SK-N-SH (cell line): ENCODE measurements at regions not wholly inside any gene's neighbourhood (a gene's known extent, or its start where the extent isn't known, plus 50 kb on each side); places are given as distances from the start of the nearest gene placed in this dataset.

Experiments
- CTCF ChIA-PET: fragments of 300-600, 350-600 bp; formaldehyde crosslinking; extraction: SDS; loops from one replicate; lab custom pipeline; 2021; lab: Yijun Ruan, JAX
- POLR2A ChIA-PET: fragments of 350-600 bp; sonication (Branson Sonifier 250); formaldehyde crosslinking; extraction: SDS; loops from one replicate; lab custom pipeline; 2020; ENCODE audit warnings: antibody characterized with exemption, inconsistent platforms; lab: Yijun Ruan, JAX
- DNase-seq: peaks from one replicate; pipeline ENCODE4 v3.0.0; 2012
- H2AFZ ChIP-seq: fragments of 200-600 bp; sonication (generic); 2 replicates; pipeline ENCODE4 v1.8.1; 2016; ENCODE audit warnings: antibody characterized with exemption, mild to moderate bottlenecking, low read depth
- H3F3A ChIP-seq: fragments of 200-600 bp; sonication (generic); replicated peaks from 2 replicates; pipeline ENCODE3; 2016; ENCODE audit warnings: antibody characterized with exemption, mild to moderate bottlenecking; ENCODE audit not compliant: insufficient read depth
- H3K27ac ChIP-seq, 2 experiments: fragments of 200-500 bp in 1 of 2; fragments of 200-600 bp in 1 of 2; sonication (Bioruptor generic) in 1 of 2; sonication (generic), shearing (Covaris generic) in 1 of 2; 2 replicates each; pipeline versions ENCODE4 v1.5.1 to v1.6.1; 2014 to 2016; ENCODE audit warnings: low read depth in 2 of 2, inconsistent platforms in 1 of 2, low read length in 1 of 2, mild to moderate bottlenecking in 1 of 2, mixed read lengths in 1 of 2
- H3K27me3 ChIP-seq: fragments of 200-600 bp; sonication (generic), shearing (Covaris generic); 2 replicates; pipeline ENCODE4 v1.6.1; 2016; ENCODE audit warnings: mixed run types; ENCODE audit not compliant: insufficient read depth
- H3K36me3 ChIP-seq, 2 experiments: fragments of 200-500 bp in 1 of 2; fragments of 200-600 bp in 1 of 2; sonication (Bioruptor generic) in 1 of 2; sonication (generic) in 1 of 2; replicated peaks in 1 of 2; 2 replicates each; pipeline versions ENCODE3 to v1.5.1; 2014 to 2016; ENCODE audit warnings: low read length in 1 of 2, mild to moderate bottlenecking in 1 of 2; ENCODE audit not compliant: insufficient read depth in 2 of 2, control insufficient read depth in 1 of 2
- H3K4me1 ChIP-seq, 2 experiments: fragments of 200-500 bp in 1 of 2; fragments of 200-600 bp in 1 of 2; sonication (Bioruptor generic) in 1 of 2; sonication (generic), shearing (Covaris generic) in 1 of 2; 2 replicates each; pipeline versions ENCODE4 v1.5.1 to v1.6.1; 2014 to 2016; ENCODE audit warnings: low read depth in 1 of 2, low read length in 1 of 2, mixed run types in 1 of 2; ENCODE audit not compliant: insufficient read depth in 2 of 2, control insufficient read depth in 1 of 2
- H3K4me2 ChIP-seq: fragments of 200-600 bp; sonication (generic), shearing (Covaris generic); 2 replicates; pipeline ENCODE4 v1.6.1; 2017; ENCODE audit warnings: mixed run types
- H3K4me3 ChIP-seq, 2 experiments: fragments of 200-500 bp in 1 of 2; fragments of 200-600 bp in 1 of 2; sonication (Bioruptor generic) in 1 of 2; sonication (generic), shearing (Covaris generic) in 1 of 2; 2 replicates each; pipeline versions ENCODE4 v1.5.1 to v1.8.1; 2014 to 2016; ENCODE audit warnings: low read depth in 2 of 2, inconsistent platforms in 1 of 2, low read length in 1 of 2, mild to moderate bottlenecking in 1 of 2, mixed read lengths in 1 of 2, moderate library complexity in 1 of 2
- H3K79me2 ChIP-seq: fragments of 200-600 bp; sonication (generic); 2 replicates; pipeline ENCODE4 v1.8.1; 2017; ENCODE audit warnings: mild to moderate bottlenecking; ENCODE audit not compliant: insufficient read depth
- H3K9ac ChIP-seq: fragments of 200-600 bp; sonication (generic); 2 replicates; pipeline ENCODE4 v1.6.1; 2017; ENCODE audit warnings: mixed run types
- H3K9me2 ChIP-seq: fragments of 200-600 bp; sonication (generic); 2 replicates; pipeline ENCODE4 v1.6.1; 2017; ENCODE audit warnings: mixed run types
- H3K9me3 ChIP-seq: fragments of 200-600 bp; sonication (generic); 2 replicates; pipeline ENCODE4 v1.6.1; 2017; ENCODE audit warnings: mixed run types, mild to moderate bottlenecking, moderate library complexity
- H4K20me1 ChIP-seq: fragments of 200-600 bp; sonication (generic); 2 replicates; pipeline ENCODE4 v1.6.1; 2017; ENCODE audit warnings: mild to moderate bottlenecking, mixed run types; ENCODE audit not compliant: insufficient read depth
- ELF1 ChIP-seq: IDR thresholded peaks from 2 replicates; pipeline ENCODE4 v1.4.0; 2012
- EZH2phosphoT487 ChIP-seq: fragments of 200-600 bp; sonication (generic); IDR thresholded peaks from 2 replicates; pipeline ENCODE4 v1.6.1; 2017; ENCODE audit warnings: low read depth, mixed run types, mild to moderate bottlenecking, antibody characterized with exemption, moderate library complexity, borderline replicate concordance
- FOXM1 ChIP-seq: IDR thresholded peaks from 2 replicates; pipeline ENCODE4 v1.4.0; 2012; ENCODE audit warnings: low read depth, mild to moderate bottlenecking
- MEF2A ChIP-seq: IDR thresholded peaks from 2 replicates; pipeline ENCODE4 v1.4.0; 2012; ENCODE audit warnings: low read depth, borderline replicate concordance
- SIN3A ChIP-seq: IDR thresholded peaks from 2 replicates; pipeline ENCODE4 v1.6.1; 2012; ENCODE audit warnings: low read depth, mild to moderate bottlenecking, low read length, moderate library complexity, borderline replicate concordance
- TAF1 ChIP-seq: IDR thresholded peaks from 2 replicates; pipeline ENCODE4 v1.6.1; 2012; ENCODE audit warnings: low read depth, mild to moderate bottlenecking, low read length, moderate library complexity, borderline replicate concordance
- TEAD4 ChIP-seq: IDR thresholded peaks from 2 replicates; pipeline ENCODE4 v1.4.0; 2012; ENCODE audit warnings: mild to moderate bottlenecking, borderline replicate concordance; ENCODE audit not compliant: insufficient read depth
- WGBS: methylation state at CpG from one replicate; pipeline ENCODE4 v1.1.6; 2017; ENCODE audit warnings: low lambda C conversion rate; 5-methylcytosine and 5-hydroxymethylcytosine counted together
- TF ChIP-seq, protein P1 (sequence below): fragments of 200-600 bp; sonication (generic); IDR thresholded peaks from 2 replicates; pipeline ENCODE4 v1.6.1; 2017; ENCODE audit warnings: antibody characterized with exemption, mild to moderate bottlenecking, moderate library complexity
- TF ChIP-seq, protein P2 (sequence below): IDR thresholded peaks from 2 replicates; pipeline ENCODE4 v1.4.0; 2012; ENCODE audit warnings: low read depth, borderline replicate concordance

DNA sequence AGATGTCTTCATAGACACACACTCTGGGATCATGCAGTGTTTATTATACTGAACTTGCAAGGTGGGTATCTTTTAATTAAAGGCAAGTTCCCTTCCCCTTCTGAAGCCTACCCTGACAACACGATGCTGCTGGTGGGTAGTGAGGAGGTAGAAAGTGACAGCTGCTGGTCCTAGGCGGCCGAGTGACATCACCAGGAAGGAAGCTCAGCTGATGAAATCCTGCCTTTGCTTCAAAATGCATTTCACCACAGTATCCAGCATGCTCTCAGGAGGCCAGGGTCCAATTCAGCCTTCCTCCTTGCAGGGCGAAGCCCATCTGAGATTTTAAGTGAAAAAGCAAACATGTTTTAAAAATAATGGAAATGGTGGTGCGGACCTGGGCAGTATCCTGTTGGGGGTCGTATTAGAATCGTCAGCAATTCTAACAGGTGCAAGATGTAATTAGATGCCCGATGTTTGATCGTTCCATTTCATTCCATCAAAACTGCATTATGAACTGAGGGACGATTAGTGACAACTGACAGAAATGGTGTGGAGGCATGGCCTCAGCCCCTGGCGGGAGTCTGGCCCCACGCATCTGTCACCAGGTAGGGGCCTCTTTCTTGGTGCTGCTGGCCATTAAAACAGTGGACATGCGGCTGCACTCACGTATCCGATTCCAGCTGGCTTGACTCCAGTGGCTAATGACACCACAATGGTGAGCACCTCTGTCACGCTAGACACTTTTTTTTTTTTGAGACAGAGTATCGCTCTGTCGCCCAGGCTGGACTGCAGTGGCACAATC is 324.8 kb upstream of the C1orf174 start (continued):
- TF ChIP-seq, protein P1, sequence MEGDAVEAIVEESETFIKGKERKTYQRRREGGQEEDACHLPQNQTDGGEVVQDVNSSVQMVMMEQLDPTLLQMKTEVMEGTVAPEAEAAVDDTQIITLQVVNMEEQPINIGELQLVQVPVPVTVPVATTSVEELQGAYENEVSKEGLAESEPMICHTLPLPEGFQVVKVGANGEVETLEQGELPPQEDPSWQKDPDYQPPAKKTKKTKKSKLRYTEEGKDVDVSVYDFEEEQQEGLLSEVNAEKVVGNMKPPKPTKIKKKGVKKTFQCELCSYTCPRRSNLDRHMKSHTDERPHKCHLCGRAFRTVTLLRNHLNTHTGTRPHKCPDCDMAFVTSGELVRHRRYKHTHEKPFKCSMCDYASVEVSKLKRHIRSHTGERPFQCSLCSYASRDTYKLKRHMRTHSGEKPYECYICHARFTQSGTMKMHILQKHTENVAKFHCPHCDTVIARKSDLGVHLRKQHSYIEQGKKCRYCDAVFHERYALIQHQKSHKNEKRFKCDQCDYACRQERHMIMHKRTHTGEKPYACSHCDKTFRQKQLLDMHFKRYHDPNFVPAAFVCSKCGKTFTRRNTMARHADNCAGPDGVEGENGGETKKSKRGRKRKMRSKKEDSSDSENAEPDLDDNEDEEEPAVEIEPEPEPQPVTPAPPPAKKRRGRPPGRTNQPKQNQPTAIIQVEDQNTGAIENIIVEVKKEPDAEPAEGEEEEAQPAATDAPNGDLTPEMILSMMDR, result no peak
- TF ChIP-seq, protein P2, sequence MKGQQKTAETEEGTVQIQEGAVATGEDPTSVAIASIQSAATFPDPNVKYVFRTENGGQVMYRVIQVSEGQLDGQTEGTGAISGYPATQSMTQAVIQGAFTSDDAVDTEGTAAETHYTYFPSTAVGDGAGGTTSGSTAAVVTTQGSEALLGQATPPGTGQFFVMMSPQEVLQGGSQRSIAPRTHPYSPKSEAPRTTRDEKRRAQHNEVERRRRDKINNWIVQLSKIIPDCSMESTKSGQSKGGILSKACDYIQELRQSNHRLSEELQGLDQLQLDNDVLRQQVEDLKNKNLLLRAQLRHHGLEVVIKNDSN, result no peak

DNA sequence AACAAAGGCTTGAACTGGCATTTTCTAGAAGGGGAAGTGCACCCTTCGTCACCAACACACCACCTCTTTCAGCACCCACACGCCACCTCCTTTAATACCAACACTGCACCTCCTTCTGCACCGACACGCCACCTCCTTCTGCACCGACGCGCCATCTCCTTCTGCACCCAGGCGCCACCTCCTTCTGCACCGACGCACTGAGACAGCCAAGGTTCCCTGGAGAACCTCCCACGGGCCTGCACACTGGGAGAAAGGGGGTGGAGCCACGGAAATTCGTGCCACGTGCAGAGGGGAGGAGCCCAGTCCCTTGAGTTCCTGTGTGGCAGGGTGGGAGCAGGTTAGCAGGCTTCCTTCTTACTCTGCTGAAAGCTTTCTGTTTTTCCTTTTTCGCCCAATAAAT is 327.9 kb upstream of the C1orf174 start:
- Histone ChIP-seq H4K20me1 (no peaks in the 10 kb centered on the region), H3K27ac (no peak overlapping the region), H3K9me3 (no peaks in the 10 kb centered on the region), H3K9me2 (no peaks in the 10 kb centered on the region), H3K79me2 (no peaks in the 10 kb centered on the region), H3K4me1 (no peaks in the 10 kb centered on the region), H3K4me2 (no peak overlapping the region), H3K9ac (no peak overlapping the region), H2AFZ (no peak overlapping the region), H3F3A (no peaks in the 10 kb centered on the region), H3K4me3 (no peak overlapping the region), H3K27me3 (no peaks in the 10 kb centered on the region), H3K36me3 (no peaks in the 10 kb centered on the region)
- DNase-seq, result no peak
- ChIA-PET POLR2A (no interaction called here), CTCF (no interaction called here)
- no peak for TF ChIP-seq TEAD4
- TF ChIP-seq MEF2A, result no peak
- no peak for TF ChIP-seq ELF1
- no peak for TF ChIP-seq EZH2phosphoT487
- TF ChIP-seq TAF1, result no peak
- no peak for TF ChIP-seq SIN3A
- no peak for TF ChIP-seq FOXM1
- TF ChIP-seq, protein P2, result no peak
- TF ChIP-seq, protein P1, result no peak
- WGBS, result 36% methylated on average over 15 of the region's 15 CpGs
